NCI-H524 treated with DMSO at 0.1 percent for 48 hours (cell line): ENCODE measurements at regions not wholly inside any gene's neighbourhood (a gene's known extent, or its start where the extent isn't known, plus 50 kb on each side); places are given as distances from the start of the nearest gene placed in this dataset.

Experiments
- DNase-seq: peaks from one replicate; lab custom pipeline; 2025; lab: John Stamatoyannopoulos, UW

DNA sequence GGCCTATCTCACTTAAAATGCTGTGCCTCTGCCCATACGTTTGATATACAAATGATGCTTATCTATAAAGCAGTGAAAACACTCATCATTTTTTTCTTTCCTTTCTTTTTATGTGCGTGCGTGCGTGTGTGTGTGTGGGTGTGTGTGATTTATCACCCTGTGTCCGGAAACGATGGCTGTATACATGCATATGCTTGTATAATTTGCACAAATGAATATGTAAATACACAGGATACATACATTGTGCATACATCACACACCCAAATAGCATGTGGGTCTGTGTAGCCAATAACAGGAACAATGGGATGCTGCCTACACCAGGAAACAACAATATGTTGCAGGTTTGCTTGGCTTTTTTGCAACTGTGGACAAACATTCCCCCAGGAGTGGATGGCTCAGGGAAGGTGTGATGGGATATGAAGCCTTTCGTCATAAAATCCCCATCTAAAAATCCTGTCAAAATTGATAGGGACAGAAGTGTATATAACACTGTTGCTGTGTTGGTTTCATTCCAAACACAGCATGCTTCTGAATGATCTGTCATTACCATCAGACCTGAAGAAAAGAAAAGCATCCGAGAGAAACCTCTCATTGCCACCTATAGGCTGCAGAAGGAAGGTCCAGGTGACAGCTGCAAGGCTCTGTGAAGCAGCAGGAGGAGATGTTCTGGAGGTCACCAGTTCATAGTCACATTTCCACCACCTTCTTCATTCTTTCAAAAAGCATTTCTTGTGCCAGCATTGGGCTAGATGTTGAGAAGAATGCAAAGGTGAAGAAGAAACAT, 503.9 kb upstream of the NR2F2 start:
- DNase-seq = no peak

DNA sequence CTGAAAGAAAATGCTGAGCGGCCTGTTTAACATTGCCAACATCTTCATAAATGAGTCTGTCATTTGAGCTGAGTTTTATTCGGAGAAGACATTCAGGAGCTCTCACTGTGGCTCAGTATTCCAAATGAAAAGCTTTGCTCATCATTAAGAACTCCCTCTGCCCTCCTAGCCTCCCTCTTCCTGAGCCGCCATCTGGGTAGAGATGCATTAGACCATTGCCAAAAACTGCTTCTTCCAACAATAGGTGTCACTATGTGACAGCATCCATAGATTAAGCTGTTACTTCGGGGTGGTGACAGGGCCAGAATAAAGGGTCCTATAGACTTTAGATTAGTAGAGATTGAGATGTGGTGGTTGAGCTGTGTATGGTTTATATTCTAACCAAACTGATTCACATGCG, 501.4 kb upstream of the NR2F2 start:
- DNase-seq = no peak

DNA sequence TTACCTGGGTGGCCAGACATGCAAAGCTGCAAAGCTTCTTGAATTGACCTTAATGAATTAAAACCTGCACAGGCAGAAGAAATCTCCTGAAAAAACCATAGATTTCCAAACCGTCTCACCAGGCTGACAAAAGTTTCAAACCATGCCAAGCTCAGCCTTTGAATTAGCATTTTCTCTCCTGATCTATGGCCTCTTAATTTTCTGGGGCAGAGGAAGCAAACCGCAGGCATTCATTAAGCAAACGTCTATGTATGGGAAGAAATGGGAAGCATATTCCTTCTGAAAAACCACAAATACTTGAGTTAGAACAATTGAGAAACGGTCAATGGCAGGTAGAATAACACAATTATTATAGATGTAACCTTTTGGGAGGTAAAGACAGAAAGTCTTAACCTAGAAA, 500.2 kb upstream of the NR2F2 start:
- no peak for DNase-seq

DNA sequence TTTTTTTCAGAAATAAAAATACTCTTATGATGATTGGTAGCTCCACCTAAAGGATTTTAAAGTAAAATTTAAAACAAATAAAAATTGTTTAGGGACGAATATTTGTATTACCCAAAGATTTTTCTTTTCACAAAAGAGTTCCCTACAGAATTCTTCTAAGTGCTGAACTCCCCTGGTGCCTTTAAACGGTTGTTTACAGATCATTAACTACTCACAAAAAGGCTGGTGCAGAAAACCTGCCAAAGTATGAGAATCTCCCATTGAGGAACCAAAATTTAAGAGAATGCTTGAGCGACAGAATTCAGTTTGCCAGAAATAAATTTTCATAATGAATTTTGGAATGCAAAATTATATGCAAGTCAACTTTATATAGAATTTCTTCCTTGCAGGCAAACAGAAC, 497.8 kb upstream of the NR2F2 start:
- no peak for DNase-seq

DNA sequence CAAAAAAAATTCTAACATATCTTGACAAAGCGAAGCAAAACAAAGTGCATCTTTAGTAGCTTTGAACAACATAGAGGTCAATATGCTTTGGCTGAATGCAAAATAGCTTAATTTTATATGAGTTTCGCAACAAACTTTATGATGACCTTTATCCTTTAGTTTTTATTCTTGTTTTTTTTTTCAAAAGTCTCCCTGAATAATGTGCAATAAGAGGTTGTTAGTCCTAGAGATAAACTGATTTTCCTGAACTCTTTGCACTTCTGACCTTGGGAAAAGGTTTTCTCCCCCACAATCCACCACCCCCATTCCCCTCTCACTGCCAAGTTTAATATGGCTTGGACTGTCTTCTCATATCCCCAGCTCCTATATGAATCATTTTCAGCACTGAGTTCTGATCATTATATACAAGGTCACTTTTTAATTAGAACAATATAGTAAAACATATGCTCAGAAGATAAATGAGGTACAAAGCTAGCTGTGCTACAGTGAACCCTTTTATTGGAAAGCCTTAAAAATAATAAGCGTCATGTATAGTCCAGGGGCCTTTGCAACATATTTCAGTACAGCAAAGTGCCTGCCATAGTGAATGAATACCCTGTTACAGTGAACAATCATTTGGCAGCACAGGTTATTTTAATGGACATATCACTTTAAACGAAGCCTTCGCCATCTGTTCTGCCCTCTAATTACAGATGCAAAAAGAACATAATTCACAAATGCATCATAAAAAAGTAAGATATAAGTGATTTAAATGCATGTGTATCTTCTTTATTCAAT, 496.3 kb upstream of the NR2F2 start:
- no peak for DNase-seq

DNA sequence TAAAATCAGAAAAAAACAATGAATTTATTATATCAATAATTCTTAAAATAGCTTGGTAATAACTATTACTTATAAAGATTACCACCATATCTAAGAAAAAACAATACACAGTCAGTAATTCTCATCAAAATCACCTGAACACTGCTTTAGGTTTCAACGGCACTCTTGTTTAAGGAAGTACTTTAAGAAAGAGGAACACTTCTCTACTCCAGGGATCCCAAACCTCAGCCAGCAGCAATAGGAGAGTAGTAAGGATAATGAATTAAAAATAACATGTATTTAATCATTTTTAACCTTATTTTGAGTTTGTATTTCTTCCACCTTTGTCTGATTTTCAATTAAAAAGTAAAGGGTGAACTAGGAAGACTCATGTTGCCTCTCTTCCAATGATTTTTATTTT, 494.0 kb upstream of the NR2F2 start:
- DNase-seq = no peak

DNA sequence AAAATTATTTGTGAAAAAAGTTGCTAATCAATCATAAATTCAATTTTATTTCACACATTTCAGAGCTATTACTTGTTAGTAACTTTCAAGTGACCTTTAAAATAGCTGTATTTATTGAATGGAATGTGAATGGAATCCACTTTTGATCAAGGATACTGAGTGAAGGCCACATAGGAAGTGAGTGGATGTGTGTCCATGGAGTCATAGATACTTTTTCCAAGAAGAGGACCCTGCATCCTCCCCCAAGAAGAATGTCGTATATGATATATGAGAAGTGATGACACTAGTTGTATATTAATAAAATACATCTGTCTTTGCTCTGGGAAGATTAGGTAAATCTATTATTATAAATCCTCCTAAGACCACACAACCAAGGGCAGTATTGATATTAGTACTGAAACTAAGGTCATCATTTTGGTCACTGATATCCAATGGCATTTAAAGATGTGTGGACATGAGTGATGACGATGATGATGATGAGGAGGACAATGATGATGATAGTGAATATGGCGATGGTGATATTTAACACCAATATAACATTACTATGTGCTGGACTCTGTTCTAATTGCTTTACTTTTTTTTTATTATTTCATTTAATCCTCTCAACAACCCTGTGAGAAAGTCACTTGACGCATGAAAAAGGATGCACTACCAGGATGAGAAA, 493.0 kb upstream of the NR2F2 start:
- no peak for DNase-seq

DNA sequence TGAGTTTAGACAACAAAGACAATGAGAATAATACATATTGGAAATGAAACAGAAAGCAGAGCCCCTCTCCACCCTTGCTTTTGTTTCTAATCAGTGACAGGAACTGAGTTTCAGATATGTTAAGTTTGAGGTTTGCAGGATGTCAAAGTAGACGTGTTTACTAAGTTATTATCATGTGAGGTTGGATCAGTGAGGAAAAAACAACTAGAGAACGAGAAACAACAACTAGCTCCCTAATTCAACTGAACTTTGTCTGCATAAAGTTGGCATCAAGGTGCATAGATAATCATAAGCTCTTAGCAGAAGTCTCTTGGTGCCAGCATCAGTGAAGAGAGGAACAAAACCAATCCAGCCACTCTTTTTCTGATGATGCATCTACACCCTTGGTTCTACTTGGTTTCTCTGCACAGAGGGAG, 491.1 kb upstream of the NR2F2 start:
- no peak for DNase-seq

DNA sequence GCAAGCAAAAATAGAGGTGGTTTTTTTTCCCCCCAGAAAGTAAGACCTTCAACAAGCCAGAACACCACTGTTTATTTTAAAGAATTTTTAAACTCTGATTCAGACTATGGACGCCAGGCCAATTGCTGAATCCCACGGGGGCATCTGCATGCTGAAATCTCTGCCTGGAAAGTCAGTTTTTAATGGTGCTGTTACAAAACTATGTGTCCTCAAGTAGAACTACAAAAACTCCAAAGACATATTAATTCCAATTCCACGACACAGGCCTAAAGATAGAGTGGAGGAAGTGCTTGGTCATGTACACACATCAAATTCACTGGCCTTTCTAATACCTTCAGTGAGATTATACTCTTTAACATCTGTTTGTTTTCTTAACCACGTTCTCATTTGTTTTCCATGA, 490.5 kb upstream of the NR2F2 start:
- DNase-seq = no peak

DNA sequence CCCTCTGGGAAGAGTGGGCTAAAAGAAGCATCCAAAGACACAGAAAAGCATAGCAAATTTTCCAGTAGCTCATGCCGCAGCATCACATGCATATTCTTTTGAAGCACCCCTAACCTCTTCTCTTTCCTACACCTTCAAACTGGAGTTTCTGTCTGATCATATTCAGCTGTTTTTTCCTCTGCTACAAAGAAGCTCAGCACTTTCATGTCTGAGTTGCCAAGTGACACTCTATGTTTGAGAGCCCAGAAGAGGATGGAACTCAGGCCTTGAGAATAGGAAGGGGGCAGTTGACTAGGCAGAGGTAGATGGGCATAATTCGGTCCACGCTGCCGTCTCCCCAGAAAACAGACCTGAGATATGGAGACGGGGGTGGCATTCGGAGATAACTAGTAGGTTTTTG, 489.6 kb upstream of the NR2F2 start:
- DNase-seq = no peak

DNA sequence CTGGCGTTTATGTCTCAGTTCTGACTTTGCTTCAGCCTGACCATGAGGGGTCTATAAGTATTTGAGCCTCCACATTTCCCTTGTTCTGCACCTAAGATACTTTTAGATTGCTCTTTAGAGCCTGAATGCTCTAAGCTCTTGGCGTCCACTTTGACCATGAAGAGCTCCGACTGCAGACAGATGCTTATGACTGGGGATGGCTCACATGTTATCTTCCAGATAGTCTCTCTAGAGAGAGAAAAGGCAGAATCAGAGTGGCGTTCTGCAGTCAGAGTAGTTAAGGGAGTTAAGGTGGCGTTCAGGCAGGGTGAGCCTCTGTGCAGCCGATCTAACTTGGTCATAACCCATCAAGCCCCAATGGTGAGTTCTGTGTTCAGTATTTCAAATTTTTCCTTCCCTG, 487.9 kb upstream of the NR2F2 start:
- DNase-seq = no peak

DNA sequence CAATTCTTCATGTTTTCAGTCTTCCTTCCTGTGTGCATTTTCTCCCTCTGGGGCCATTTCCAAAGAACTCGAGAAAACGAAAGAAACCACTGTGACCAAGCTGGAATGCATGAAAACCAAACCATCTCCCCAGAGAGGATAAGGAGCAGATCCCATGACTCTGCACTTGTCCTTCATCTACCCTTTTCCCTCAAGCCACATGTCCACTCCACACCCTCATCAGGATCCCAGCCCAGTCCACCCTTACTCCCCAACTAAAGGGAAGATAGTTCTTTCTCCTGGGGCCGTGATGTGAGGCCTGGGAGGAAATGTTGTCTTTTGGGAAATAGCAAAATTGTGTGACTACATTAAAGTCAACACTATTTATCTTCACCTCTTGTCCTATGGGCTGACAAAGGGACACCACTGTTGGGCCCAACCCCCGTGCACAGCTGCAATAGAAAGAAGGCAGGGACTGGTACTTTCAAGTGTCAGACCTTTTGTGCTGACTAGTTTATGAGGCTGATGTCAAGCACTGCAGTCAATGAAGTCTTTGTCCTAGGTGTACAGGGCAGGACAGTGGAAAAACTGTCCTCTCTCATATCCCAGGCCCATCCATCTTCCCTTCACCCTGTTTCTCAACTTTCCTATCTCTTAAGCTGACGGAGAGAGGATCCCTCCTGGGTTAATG, 487.1 kb upstream of the NR2F2 start:
- no peak for DNase-seq

DNA sequence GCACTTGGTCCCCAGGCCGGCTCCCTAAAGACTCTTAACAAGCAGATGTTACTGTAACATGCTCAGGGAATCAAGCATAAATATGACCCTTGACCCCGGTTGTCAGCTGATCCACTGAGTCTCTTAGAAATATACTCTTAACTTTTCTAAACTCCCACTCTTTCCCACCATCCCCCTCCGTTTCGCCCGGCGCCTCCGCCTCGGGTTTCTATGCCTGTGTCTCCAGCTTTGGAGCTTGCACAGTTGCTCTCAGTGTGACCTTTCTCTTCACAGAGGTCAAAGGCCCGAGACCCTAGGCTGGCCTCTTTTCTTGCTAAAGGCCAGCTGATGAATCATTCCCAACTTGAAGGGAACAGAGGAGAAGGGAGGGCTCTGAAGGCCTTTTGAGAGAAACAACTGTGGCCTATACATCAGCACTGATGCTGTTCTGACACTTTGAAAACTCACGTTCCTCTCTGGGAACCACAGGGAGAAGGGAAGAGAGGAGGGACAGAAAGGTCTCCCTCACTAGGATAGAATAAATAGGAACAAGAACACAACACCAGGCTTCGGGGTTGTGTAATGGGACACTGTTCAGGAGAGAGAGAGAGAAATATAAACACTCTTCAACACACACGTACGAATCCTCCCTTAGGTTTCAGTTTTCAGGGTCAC, 484.5 kb upstream of the NR2F2 start:
- no peak for DNase-seq

DNA sequence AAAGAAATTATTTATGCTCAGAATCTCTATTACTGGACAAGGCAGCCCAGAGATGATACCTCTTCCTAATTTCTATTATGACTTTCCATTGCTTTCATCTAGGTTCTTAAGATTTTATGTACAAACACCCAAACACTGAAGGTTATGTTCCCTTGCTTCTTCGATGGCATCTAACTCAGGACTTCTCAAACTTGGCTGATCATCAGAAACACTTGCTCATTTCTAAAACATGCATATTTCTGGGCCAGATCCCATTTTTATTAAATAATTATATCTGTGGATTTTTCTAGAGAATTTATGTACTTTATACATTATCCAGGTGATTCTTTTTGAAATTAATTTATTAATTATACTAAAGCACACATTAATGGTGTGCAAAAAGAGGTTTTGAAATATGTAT, 482.4 kb upstream of the NR2F2 start:
- no peak for DNase-seq

DNA sequence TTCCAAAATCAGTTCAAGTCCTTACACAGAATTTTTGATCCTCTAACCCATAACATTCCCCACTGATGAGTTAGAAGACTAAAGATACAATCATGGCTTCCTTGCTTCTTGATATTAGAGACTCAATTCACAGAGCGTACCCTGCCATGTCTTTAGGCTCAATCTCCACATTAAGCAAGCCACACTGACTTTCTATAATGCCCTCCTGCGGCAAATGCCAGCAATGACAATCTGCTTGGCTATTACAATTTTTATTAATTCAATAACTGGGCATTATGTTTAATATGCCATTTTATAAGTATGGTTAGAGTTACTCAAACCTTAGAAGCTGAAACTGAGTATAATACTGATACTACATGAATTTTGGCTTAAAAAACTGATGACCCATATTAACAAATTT, 479.7 kb upstream of the NR2F2 start:
- DNase-seq = no peak

DNA sequence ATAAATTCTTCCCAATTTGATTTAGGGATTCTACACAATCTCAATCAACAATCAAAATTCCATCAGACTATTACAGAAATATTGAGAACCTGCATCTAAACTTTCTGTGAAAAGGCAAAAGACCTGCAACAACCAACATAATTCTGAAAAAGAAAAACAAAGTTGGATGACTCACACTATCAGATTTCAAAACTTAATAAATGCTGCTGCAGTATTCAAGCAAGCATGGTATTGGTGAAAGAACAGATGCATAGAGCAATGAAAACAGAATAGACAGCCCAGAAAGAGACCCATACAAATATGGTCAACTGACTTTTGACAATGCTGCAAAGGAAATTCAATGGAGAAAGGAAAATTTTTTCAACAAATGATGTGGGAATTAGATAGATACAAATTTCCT, 477.1 kb upstream of the NR2F2 start:
- DNase-seq = no peak

DNA sequence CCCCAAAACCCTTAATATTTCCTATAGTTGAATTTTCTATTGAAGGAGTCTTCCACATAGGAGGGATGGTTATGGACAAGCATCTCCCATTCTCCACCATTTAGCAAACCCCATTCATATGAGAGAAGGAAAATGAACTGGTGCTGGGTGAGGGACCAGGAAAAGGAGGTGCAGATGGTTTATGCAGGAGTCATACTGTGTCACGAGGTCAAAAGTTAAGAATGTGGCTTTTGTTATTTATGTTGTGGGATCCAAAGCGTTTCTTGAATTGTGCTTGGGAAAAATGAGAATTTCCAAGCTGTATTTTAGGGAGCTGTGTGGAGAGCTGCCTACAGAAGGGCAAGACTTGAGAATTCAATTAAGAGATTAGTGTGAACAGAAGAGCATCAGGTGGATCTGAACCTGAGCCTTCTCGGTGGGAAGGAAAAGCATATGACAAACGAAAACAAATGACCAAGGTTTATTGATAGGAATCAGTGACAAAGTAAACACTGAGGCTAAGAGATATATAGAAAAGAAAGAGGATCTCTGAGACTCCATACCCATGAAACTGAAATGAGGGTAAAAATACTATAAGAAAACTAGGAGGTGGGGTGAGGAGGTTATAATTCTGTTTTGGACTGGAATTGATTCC, 473.3 kb upstream of the NR2F2 start:
- no peak for DNase-seq

DNA sequence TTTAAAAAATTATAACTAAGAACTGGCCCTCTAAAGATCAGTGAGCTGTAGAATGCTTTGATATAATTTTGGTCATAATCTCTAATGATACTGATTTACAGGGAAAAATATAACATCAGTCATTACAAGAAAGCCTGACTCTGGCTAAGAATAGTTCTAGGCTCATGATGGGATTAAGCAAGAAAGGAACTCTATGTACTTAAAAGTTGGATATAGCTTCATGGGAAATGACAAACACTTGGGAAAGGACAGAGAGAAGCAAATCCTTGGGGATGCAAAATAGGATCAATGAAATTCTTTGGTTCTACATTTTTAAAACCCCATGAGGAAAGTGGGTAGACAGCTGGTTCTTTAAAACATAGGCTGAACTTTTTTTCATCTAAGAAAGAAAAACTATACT, 472.7 kb upstream of the NR2F2 start:
- no peak for DNase-seq

DNA sequence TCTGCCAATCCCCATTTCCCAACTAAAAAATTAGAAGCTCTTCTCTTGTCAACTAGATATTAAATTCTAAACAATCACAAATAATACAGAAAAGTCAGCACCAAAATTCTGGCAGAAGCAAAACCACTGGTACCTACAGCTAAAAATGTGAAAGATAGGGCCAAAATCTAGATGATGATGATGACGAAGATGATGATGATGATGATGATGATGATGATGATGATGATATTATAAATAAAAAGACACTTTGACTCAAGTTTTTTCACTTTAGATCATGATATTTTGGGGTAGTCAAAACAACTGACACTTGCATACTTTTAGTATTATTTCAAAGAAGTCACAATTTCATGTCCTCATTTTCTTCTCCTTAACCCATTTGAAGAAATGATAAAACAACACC, 470.1 kb upstream of the NR2F2 start:
- no peak for DNase-seq

DNA sequence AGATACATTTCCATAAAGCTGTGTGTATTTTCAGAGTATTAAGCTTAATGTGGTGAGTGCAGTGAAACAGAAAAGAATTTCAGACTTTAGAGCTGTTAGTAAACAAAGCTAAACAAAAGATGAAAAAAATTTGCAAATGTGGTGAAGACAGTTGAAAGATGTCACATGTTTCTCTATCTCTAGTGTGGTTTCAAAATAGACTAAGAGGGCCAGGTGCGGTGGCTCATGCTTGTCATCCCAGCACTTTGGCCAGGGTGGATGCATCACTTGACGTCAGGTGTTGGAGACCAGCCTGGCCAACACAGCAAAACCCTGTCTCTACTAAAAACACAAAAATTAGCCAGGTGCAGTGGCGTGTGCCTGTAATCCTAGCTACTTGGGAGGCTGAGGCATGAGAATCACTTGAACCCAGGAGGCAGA, 466.0 kb upstream of the NR2F2 start:
- no peak for DNase-seq

DNA sequence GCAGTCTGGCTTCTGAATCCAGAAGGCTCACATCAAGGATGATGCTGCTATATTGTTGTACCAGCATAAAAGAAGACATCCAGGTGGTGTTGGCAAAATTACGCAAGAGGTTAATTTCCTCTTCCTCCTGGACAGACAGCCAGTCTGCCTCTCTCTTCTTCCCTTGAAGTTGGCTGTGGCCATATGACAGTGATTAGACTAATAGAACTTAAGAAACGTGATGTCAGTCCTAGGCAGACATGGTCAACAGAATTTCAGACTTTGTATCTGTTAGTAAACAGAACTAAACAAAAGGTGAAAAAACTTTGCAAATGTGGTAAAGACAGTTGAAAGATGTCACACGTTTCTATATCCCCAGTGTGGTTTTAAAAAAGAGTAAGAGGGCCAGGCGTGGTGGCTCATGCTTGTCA, 465.2 kb upstream of the NR2F2 start:
- no peak for DNase-seq
